HEK293T (cell line): ENCODE measurements at regions not wholly inside any gene's neighbourhood (a gene's known extent, or its start where the extent isn't known, plus 50 kb on each side); places are given as distances from the start of the nearest gene placed in this dataset.

Experiments
- LEF1 ChIP-seq: fragments of 450-650 bp; IDR thresholded peaks from 2 replicates; pipeline ENCODE4 v1.6.1; 2017; ENCODE audit warnings: mild to moderate bottlenecking, borderline replicate concordance
- TARDBP ChIP-seq: fragments of 450-650 bp; IDR thresholded peaks from 2 replicates; pipeline ENCODE4 v1.6.1; 2016

- TF ChIP-seq LEF1 (no peak), TARDBP (no peak)
These were observed 283.0 kb upstream of the KLF6 start for GRCh38 chr10:4067931-4068561.
